ENCODE measurements at regions not wholly inside any gene's neighbourhood (a gene's known extent, or its start where the extent isn't known, plus 50 kb on each side); places are given as distances from the start of the nearest gene placed in this dataset.

DNA sequence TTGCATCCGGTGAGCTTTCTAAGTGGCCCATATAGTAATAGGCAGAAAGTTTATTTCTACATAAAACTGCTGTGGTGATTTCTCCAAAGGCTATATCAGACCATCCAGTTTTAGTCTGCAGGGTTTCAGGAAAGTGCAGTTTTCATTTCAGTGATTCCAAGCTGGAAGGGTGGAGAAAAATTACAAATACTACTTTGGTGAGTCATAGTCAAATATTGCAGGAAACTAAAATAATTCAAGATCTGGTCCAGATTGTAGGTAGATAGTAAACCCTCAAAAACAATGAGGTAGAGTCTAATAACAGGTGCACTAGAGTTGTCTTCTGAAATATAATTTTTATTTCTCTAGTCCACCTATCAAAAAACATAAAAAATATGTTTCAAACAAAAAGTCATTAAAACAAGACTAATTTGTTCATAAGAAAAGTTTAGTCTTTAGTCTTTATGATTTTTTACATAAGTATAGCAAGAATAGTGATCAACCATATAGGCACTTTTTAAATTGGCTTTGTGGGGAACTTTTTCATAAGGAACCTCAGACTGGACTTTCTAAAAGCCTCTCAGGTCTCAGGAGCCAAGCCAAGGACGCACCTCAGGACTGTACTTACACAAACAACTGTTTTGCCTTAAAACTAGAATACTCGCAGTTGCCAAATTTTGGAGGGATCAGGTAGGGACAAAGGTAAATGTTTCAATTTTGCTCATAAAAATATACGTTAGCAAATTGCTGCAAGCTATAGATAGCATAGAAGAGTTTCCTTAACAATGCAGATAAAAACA lies 101.8 kb upstream of the TLR3 start:
- no peak overlapping the region for H3K27ac ChIP-seq
- TF ChIP-seq, protein P1, sequence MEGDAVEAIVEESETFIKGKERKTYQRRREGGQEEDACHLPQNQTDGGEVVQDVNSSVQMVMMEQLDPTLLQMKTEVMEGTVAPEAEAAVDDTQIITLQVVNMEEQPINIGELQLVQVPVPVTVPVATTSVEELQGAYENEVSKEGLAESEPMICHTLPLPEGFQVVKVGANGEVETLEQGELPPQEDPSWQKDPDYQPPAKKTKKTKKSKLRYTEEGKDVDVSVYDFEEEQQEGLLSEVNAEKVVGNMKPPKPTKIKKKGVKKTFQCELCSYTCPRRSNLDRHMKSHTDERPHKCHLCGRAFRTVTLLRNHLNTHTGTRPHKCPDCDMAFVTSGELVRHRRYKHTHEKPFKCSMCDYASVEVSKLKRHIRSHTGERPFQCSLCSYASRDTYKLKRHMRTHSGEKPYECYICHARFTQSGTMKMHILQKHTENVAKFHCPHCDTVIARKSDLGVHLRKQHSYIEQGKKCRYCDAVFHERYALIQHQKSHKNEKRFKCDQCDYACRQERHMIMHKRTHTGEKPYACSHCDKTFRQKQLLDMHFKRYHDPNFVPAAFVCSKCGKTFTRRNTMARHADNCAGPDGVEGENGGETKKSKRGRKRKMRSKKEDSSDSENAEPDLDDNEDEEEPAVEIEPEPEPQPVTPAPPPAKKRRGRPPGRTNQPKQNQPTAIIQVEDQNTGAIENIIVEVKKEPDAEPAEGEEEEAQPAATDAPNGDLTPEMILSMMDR (conservative IDR thresholded peaks at IDR 0.05) = no peak

DNA sequence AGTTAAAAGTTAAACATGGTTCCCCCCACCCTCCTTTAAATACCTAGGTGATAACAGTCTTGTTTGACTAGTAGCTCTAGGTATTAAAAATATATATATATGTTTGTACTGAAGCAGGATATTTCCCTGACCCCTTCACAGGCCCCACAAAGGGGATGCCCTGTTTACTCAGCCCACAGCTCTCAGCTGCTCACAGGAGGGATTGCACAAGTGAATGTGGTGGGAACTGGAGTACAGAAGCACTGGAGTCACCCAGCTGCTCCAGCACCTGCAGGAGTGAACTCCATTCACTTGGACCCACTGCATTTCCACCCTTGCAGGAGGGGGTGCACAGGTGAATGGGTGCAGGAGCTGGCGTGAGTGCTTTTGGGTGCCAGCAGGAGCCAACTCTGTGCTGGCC lies 99.3 kb upstream of the TLR3 start:
- H3K27ac ChIP-seq = no peak overlapping the region
- TF ChIP-seq, protein P1 (conservative IDR thresholded peaks at IDR 0.05) = no peak

DNA sequence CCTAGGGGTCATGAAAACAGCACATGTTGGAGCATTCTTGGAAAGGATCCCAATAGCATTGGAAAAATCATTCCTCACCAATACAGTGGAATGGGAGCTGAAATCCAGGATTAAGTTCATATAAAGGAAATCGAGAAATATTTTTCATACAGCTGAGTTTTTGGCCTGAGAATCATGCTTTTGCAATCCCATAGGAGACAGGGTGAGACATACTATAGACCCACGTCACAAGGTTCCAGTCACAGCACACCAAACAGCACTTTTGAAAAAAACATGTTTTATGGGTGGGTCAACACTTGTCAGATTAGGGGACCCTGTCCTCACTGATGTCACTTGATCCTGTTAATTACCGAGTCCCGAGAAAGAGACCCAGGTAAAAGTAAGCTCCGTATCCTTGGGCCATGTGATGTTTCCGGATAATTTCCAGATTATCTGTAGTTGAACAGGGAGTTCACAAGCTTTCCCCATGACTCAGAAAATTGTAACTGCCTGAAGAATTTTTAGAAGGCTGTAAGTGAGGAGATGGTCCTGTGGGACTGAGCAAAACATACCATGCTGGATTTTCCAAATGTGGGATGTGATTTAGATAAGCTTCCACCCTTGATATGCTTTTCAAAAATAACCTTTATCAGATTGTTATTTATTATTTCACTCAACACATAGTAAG lies 80.9 kb upstream of the TLR3 start:
- TF ChIP-seq, protein P1 (conservative IDR thresholded peaks at IDR 0.05) = no peak

DNA sequence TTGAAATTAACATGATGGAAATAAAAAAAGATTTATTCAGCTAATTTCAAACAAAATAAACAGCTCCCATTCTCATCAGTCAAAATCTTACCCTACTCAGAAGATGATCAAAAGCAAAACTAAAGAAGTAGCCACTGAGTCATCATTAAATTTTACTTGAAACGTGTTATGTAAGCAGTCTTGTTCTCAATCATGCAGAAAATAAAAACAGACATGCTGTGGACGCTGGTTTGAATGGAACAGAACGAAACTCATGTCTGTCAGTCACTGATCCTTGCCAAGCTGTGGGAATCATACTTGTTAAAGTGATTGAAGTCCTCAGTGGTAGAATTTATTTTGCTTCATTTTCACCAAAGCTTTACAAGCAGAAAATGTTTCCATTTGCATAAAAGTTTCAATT lies 77.2 kb upstream of the TLR3 start:
- H3K27ac ChIP-seq = no peak overlapping the region; the same call in 1 of the 2 replicates
- TF ChIP-seq, protein P1 (conservative IDR thresholded peaks at IDR 0.05) = no peak

More for the DNA sequence above, 80.9 kb upstream of the TLR3 start:
- H3K27ac ChIP-seq = no peak overlapping the region

DNA sequence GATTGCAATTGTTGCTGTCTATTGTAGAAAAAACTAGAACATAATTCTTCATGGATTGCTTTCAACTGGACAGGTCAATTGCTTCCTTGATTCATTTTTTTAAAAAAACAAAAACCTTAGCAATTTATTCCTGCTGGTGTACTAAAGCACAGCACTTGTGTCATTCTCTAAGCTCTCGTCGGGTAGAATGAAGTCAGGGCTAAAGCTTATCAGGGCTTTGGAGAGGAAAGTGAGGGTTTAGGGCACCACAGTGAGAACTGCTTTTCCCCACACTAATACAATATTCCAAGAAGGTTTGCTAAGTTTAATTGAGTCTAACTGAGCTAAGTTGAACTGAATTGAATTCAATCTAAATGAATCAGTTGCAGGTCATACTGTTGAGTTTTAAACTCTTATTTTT lies 76.4 kb upstream of the TLR3 start:
- TF ChIP-seq, protein P1 (conservative IDR thresholded peaks at IDR 0.05) = no peak
- peak overlapping the region; percentile 62 for H3K27ac ChIP-seq

DNA sequence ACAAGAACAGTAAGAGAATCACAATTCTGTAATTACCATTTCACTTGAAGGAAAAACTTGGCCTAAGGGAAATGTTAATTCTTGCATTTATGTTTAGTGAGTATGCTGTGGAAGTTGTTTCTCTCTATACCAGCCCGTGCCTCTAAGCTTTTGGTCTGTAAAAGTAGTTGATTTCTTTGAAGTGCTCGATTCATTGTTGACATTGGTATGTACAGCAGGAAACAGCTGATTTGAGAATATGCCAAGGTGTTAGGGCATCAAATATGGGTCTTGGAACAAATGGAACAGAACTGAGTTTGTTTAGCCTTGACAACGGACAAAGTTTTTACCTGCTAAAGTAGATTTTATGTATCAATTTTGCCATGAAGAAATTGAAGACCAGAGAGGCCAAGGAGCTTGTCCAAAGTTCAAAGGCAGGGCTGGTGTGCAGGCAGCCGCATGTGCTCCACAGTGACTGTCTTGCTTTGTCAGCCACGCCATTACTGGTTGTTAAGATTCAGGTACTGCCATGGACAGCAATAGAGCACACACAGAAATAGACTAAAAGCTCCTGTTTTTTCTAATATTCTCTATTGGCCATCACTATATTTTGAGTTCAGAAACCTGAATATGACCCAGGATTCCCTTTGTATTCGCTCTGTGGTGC lies 75.5 kb upstream of the TLR3 start:
- TF ChIP-seq, protein P1 (conservative IDR thresholded peaks at IDR 0.05) = no peak
- peak overlapping the region; percentile 62 for H3K27ac ChIP-seq

DNA sequence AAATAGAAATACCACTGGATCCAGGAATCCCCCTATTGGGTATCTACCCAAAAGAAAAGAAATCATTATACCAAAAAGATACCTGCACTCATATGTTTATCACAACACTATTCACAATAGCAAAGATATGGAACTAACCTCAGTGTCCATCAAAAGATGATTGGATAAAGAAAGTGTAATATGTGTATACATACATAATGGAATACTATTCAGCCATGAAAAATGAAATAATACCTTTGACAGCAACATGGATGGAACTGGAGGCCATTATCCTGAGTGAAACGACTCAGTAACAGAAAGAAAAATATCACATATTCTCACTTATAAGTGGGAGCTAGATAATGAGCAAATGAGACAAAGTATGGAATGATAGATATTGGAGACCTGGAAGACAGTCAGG lies 74.2 kb upstream of the TLR3 start:
- no peak overlapping the region for H3K27ac ChIP-seq
- TF ChIP-seq, protein P1 (conservative IDR thresholded peaks at IDR 0.05) = no peak
